Non-pigmented ciliary epithelial cell (primary cell): ENCODE measurements at regions not wholly inside any gene's neighbourhood (a gene's known extent, or its start where the extent isn't known, plus 50 kb on each side); places are given as distances from the start of the nearest gene placed in this dataset.
"Not testable (repeated sequence)": the region's sequence is repeated elsewhere in the genome, so short reads cannot be mapped to it uniquely, and the experiment has no call there.

Experiments
- DNase-seq: peaks from one replicate; pipeline ENCODE4 v3.0.0-alpha.2; 2010; ENCODE audit warnings: low read depth

- no peak for DNase-seq
Measured at GRCh38 chr2:236632295-236633218, 62.9 kb downstream of the ACKR3 start.

GRCh38 chr2:236633219-236633570, 63.6 kb downstream of the ACKR3 start:
- DNase-seq, result no peak

GRCh38 chr2:236633775-236634560, 64.3 kb downstream of the ACKR3 start:
- DNase-seq, result no peak

GRCh38 chr2:236636261-236636660, 66.6 kb downstream of the ACKR3 start:
- no peak for DNase-seq

GRCh38 chr2:236636714-236637470, 67.3 kb downstream of the ACKR3 start:
- no peak for DNase-seq

GRCh38 chr2:236637686-236638569, 68.3 kb downstream of the ACKR3 start:
- no peak for DNase-seq

GRCh38 chr2:236638707-236639106, 69.1 kb downstream of the ACKR3 start:
- DNase-seq, result no peak

GRCh38 chr2:236639461-236640235, 70.0 kb downstream of the ACKR3 start:
- DNase-seq, result no peak

GRCh38 chr2:236641051-236641726, 71.6 kb downstream of the ACKR3 start:
- no peak for DNase-seq

- DNase-seq, result no peak
Measured at GRCh38 chr2:236642125-236642524, 72.5 kb downstream of the ACKR3 start.

- DNase-seq, result peak; percentile 96
Measured at GRCh38 chr2:236642584-236643291, 73.1 kb downstream of the ACKR3 start.

- DNase-seq, result no peak
Measured at GRCh38 chr2:236643480-236643879, 73.9 kb downstream of the ACKR3 start.

GRCh38 chr2:236644067-236644466, 74.4 kb downstream of the ACKR3 start:
- DNase-seq, result no peak

GRCh38 chr2:236644502-236644911, 74.9 kb downstream of the ACKR3 start:
- DNase-seq, result no peak

- DNase-seq, result not testable (repeated sequence)
Measured at GRCh38 chr2:236645141-236645540, 75.5 kb downstream of the ACKR3 start.

GRCh38 chr2:236646441-236646840, 76.8 kb downstream of the ACKR3 start:
- no peak for DNase-seq

GRCh38 chr2:236646871-236647270, 77.2 kb downstream of the ACKR3 start:
- DNase-seq, result no peak

- no peak for DNase-seq
Measured at GRCh38 chr2:236647621-236648020, 78.0 kb downstream of the ACKR3 start.

- no peak for DNase-seq
Measured at GRCh38 chr2:236653863-236654262, 84.2 kb downstream of the ACKR3 start.
